ENCODE measurements at regions not wholly inside any gene's neighbourhood (a gene's known extent, or its start where the extent isn't known, plus 50 kb on each side); places are given as distances from the start of the nearest gene placed in this dataset.
"Not testable (repeated sequence)": the region's sequence is repeated elsewhere in the genome, so short reads cannot be mapped to it uniquely, and the experiment has no call there.

GRCh38 chr13:65946387-65946786, 1283.7 kb downstream of the PCDH9 start:
- no peak for DNase-seq (ENCODE audit: low read depth in 2 of 3, low spot score in 1 of 3)

GRCh38 chr13:65943708-65944107, 1286.4 kb downstream of the PCDH9 start:
- no peak for DNase-seq (ENCODE audit: low read depth in 2 of 3, low spot score in 1 of 3)

- DNase-seq (ENCODE audit: low read depth in 2 of 3, low spot score in 1 of 3), result no peak
Observed at GRCh38 chr13:65943024-65943423, 1287.1 kb downstream of the PCDH9 start.

GRCh38 chr13:65940720-65941119, 1289.4 kb downstream of the PCDH9 start:
- DNase-seq (ENCODE audit: low read depth in 2 of 3, low spot score in 1 of 3), result no peak

GRCh38 chr13:65937251-65937650, 1292.9 kb downstream of the PCDH9 start:
- DNase-seq (ENCODE audit: low read depth in 2 of 3, low spot score in 1 of 3), result no peak

- DNase-seq (ENCODE audit: low read depth in 2 of 3, low spot score in 1 of 3), result no peak
Observed at GRCh38 chr13:65936249-65936648, 1293.9 kb downstream of the PCDH9 start.

GRCh38 chr13:65932587-65933239, 1297.4 kb downstream of the PCDH9 start:
- DNase-seq (ENCODE audit: low read depth in 2 of 3, low spot score in 1 of 3), result no peak

- no peak for DNase-seq (ENCODE audit: low read depth in 2 of 3, low spot score in 1 of 3)
Observed at GRCh38 chr13:65932013-65932412, 1298.1 kb downstream of the PCDH9 start.

GRCh38 chr13:65929436-65929835, 1300.7 kb downstream of the PCDH9 start:
- no peak for DNase-seq (ENCODE audit: low read depth in 2 of 3, low spot score in 1 of 3)

GRCh38 chr13:65926750-65927171, 1303.4 kb downstream of the PCDH9 start:
- DNase-seq (ENCODE audit: low read depth in 2 of 3, low spot score in 1 of 3), result no peak

- DNase-seq (ENCODE audit: low read depth in 2 of 3, low spot score in 1 of 3), result not testable (repeated sequence)
Observed at GRCh38 chr13:65922846-65923245, 1307.3 kb downstream of the PCDH9 start.

GRCh38 chr13:65921933-65922332, 1308.2 kb downstream of the PCDH9 start:
- DNase-seq (ENCODE audit: low read depth in 2 of 3, low spot score in 1 of 3), result no peak

GRCh38 chr13:65917731-65918130, 1312.4 kb downstream of the PCDH9 start:
- DNase-seq (ENCODE audit: low read depth in 2 of 3, low spot score in 1 of 3), result no peak

GRCh38 chr13:65915195-65915594, 1314.9 kb downstream of the PCDH9 start:
- DNase-seq (ENCODE audit: low read depth in 2 of 3, low spot score in 1 of 3), result no peak

- DNase-seq (ENCODE audit: low read depth in 2 of 3, low spot score in 1 of 3), result no peak
Observed at GRCh38 chr13:65914716-65915115, 1315.4 kb downstream of the PCDH9 start.

GRCh38 chr13:65913173-65913572, 1317.0 kb downstream of the PCDH9 start:
- DNase-seq (ENCODE audit: low read depth in 2 of 3, low spot score in 1 of 3), result no peak

GRCh38 chr13:65912516-65912915, 1317.6 kb downstream of the PCDH9 start:
- no peak for DNase-seq (ENCODE audit: low read depth in 2 of 3, low spot score in 1 of 3)

GRCh38 chr13:65911546-65912193, 1318.5 kb downstream of the PCDH9 start:
- DNase-seq (ENCODE audit: low read depth in 2 of 3, low spot score in 1 of 3), result no peak

GRCh38 chr13:65909501-65909900, 1320.6 kb downstream of the PCDH9 start:
- no peak for DNase-seq (ENCODE audit: low read depth in 2 of 3, low spot score in 1 of 3)

GRCh38 chr13:65907666-65908525, 1322.2 kb downstream of the PCDH9 start:
- no peak for DNase-seq (ENCODE audit: low read depth in 2 of 3, low spot score in 1 of 3)

GRCh38 chr13:65901723-65902122, 1328.4 kb downstream of the PCDH9 start:
- DNase-seq (ENCODE audit: low read depth in 2 of 3, low spot score in 1 of 3), result no peak

GRCh38 chr13:65894049-65894448, 1336.1 kb downstream of the PCDH9 start:
- no peak for DNase-seq (ENCODE audit: low read depth in 2 of 3, low spot score in 1 of 3)
